ENCODE measurements at regions not wholly inside any gene's neighbourhood (a gene's known extent, or its start where the extent isn't known, plus 50 kb on each side); places are given as distances from the start of the nearest gene placed in this dataset.
A peak's percentile ranks its signal among the peaks of the same experiment; 100 is the strongest.

DNA sequence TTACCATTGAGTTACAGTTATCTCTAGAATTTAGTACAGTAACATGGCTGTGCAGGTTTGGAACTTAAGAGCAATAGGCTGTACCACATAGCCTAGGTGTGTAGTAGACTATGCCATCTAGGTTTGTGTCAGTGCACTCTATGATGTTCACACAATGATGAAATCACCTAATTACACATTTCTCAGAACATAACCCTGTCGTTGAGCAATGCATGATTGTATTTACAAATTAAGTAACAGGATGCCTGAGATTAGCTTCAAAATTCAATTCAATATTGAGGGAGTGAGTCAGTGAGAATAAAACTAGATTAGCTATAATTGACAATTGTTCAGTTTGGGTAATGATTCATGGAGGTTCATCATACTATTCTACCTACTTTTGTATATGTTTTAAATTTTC, 633.8 kb downstream of the IGSF11 start:
- ChIA-PET POLR2A (no interaction called here), CTCF (interaction anchor here (1.1 kb wide), 1 partner anchor 1382 kb away, joined by 3 read pairs; no protein-coding TSS in a partner anchor)
- TF ChIP-seq, protein P1, sequence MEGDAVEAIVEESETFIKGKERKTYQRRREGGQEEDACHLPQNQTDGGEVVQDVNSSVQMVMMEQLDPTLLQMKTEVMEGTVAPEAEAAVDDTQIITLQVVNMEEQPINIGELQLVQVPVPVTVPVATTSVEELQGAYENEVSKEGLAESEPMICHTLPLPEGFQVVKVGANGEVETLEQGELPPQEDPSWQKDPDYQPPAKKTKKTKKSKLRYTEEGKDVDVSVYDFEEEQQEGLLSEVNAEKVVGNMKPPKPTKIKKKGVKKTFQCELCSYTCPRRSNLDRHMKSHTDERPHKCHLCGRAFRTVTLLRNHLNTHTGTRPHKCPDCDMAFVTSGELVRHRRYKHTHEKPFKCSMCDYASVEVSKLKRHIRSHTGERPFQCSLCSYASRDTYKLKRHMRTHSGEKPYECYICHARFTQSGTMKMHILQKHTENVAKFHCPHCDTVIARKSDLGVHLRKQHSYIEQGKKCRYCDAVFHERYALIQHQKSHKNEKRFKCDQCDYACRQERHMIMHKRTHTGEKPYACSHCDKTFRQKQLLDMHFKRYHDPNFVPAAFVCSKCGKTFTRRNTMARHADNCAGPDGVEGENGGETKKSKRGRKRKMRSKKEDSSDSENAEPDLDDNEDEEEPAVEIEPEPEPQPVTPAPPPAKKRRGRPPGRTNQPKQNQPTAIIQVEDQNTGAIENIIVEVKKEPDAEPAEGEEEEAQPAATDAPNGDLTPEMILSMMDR (IDR thresholded peaks at IDR 0.05; ENCODE audit: control extremely low read depth, extremely low read depth, low read depth, missing control alignments), result no peak
- DNase-seq (ENCODE audit: extremely low spot score), result no peak

DNA sequence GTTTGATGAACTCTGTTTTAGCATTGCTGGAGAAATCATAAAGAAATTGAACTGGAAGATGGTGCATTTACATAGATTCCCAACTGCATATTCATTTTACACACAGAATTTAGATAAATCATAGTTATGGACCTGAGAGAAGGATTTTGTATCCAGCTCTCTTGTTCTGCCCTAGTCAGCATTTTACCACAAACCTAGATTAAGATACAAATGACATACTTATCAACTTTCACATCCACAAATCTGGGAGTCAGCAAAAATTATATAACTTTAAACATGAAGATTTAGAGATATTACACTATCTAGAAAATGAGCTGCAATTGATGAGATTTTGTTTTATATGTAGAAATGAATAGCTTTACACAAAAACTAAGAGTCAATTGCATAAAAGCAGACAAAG, 632.8 kb downstream of the IGSF11 start:
- TF ChIP-seq, protein P1 (IDR thresholded peaks at IDR 0.05; ENCODE audit: control extremely low read depth, extremely low read depth, low read depth, missing control alignments), result no peak
- POLR2A ChIA-PET, result no interaction called here
- DNase-seq (ENCODE audit: extremely low spot score), result no peak
- CTCF ChIA-PET, result interaction anchor here (1.1 to 2.0 kb wide), 3 partner anchors 10 to 1383 kb away, joined by 3 to 5 read pairs (median 3); no protein-coding TSS in a partner anchor

DNA sequence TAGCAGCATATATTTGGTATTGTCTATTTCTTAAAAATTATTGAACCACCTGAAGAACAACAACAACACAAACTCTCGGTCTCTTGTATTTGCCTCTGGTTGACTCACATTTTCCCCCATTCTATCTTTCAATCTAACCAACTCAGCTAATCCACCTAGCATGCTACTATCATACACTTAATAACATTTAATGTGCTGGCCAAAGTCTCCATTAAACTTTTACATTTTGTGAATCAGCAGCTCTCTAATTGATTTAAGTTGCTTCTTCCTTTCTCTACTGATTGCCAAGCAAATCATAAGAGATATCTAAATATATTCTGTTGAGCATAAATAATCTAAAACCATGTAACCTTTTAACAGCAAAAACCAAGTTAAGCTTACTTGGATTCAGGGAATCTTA, 631.7 kb downstream of the IGSF11 start:
- POLR2A ChIA-PET, result no interaction called here
- no peak for DNase-seq (ENCODE audit: extremely low spot score)
- TF ChIP-seq, protein P1 (IDR thresholded peaks at IDR 0.05; ENCODE audit: control extremely low read depth, extremely low read depth, low read depth, missing control alignments), result no peak
- CTCF ChIA-PET, result interaction anchor here (1.1 to 2.0 kb wide), 3 partner anchors 9 to 15 kb away, joined by 3 to 7 read pairs (median 5); no protein-coding TSS in a partner anchor

DNA sequence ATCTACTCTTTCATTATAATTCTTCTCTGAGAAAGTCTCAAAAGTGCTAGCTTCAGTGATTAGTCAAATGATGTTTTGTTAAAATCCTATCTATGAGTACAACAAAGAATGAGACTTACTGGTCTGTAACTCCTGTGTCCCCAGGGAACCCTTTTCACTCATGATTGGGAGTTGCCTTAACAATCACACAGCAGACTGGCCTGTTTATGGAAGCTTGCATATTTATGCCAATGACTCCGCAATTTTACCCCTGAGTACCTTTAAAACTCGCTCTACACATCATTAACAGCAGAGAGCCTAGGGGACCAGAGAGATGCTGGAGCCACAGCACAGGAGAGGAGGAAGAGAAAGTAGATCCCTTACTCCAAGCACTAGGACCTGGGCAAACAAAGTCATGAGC, 628.1 kb downstream of the IGSF11 start:
- no peak for DNase-seq (ENCODE audit: extremely low spot score)
- POLR2A ChIA-PET, result no interaction called here
- TF ChIP-seq, protein P1 (IDR thresholded peaks at IDR 0.05; ENCODE audit: control extremely low read depth, extremely low read depth, low read depth, missing control alignments), result no peak
- CTCF ChIA-PET, result interaction anchor here (2.1 kb wide), 1 partner anchor 10 kb away, joined by 5 read pairs; no protein-coding TSS in a partner anchor

DNA sequence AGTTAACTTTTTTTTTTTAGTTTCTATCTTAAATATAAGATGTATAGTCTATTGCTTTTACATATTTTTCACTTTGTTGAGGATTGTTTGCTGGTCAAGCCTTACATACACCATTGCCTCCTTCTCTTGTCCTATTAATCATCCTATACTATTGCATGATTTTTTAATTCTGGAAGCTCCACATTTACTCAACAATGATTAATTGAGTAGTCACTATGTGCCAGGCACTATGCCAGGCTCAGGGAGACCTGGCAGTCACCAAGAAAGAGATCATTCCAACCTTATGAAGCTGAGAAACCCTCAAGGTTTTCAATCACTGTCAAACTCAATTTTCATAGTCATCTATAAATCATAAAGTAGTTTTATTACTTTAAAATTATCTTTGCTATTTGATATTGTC, 626.2 kb downstream of the IGSF11 start:
- ChIA-PET CTCF (interaction anchor here (2.1 kb wide), 1 partner anchor 12 kb away, joined by 5 read pairs; no protein-coding TSS in a partner anchor), POLR2A (no interaction called here)
- DNase-seq (ENCODE audit: extremely low spot score), result no peak
- TF ChIP-seq, protein P1 (IDR thresholded peaks at IDR 0.05; ENCODE audit: control extremely low read depth, extremely low read depth, low read depth, missing control alignments), result no peak

DNA sequence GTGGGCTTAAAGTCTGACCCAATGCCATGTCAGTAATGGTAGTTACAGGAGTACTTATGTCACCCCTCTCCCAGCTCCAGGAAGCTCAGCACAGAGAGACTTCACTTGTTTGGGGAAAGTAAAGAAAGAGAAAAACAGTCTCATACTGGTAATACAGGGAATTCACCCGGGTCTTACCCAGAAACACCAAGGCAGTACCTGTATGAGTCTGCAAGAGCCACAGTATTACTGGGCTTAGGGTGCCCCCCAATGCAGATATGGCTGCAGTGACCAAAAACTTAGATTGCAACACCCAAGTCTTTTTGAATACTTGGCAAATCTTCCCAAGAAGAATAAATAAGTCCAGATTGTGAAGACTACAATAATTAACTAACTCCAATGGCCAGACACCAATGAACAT, 622.1 kb downstream of the IGSF11 start:
- CTCF ChIA-PET, result interaction anchor here (0.8 to 1.9 kb wide), 7 partner anchors 9 to 1642 kb away, joined by 3 to 7 read pairs (median 4); no protein-coding TSS in a partner anchor
- no peak for DNase-seq (ENCODE audit: extremely low spot score)
- TF ChIP-seq, protein P1 (IDR thresholded peaks at IDR 0.05; ENCODE audit: control extremely low read depth, extremely low read depth, low read depth, missing control alignments), result peak; percentile 14
- POLR2A ChIA-PET, result no interaction called here
